GM21423 (cell line): ENCODE measurements at regions not wholly inside any gene's neighbourhood (a gene's known extent, or its start where the extent isn't known, plus 50 kb on each side); places are given as distances from the start of the nearest gene placed in this dataset.

ENCODE experiments used
- ATAC-seq: cut with Tn5 transposase; IDR thresholded peaks from one replicate; pipeline ENCODE4 v1.9.1; 2021; ENCODE audit warnings: mild to moderate bottlenecking, moderate library complexity; ENCODE audit not compliant: unreplicated experiment

DNA sequence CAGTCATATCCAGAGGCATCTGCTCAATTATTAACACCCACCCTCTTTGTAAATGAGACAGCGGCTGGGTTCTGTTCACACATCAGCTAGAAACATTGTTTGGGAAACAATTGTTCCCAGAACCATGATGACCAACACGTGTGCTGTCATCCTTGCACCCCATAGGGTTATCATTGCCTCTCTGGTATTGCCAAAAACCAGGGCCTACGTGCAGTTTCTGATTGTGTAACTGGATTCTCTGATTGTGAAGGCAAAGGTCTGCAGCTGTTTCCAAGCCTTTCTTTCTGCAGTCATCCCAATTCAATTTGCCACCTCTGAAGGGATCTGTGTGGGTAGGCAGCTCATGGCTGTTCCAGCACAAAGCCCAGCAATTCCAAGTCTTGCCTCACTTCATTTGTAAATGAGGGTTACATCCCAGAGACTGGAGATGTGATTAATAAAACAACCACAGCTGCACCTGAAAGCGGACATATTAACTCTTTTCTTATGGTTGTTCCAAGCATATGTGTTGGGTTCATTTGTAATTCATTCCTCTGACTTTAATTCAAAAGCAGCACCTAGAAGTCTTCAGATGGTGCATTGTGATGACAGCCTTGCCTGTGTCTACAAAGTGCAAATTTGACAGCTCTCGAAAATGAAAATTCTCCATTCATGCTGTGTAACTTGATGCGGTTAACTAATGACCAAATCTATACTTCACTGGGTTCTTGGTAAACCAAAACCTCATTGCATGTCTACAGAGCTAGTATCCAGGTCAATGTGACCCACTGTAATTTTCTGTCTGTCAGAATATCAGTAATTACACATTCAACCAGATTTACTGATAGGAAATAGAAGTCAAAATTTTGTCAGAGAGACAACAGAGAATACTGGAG, 66.6 kb downstream of the YIPF5 start:
- ATAC-seq: no peak

DNA sequence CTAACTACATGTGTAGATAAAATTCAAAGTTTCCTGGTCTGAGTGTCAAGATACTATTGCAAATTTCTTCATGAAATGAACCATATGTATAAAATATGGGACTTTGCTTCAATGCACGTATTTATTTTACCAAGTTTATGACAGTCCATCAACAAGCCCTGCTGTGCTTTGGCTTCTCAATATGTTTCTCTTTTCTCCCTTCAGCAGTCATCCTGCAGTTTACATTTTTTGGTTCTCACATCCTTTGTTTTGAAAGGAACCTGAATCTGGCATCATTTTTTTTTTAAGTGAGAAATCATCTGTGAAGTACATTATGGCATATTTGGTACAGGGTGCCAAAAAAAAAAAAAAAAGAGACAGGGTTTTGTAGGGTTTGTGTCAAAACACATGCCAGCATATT, 65.1 kb downstream of the YIPF5 start:
- ATAC-seq: no peak

DNA sequence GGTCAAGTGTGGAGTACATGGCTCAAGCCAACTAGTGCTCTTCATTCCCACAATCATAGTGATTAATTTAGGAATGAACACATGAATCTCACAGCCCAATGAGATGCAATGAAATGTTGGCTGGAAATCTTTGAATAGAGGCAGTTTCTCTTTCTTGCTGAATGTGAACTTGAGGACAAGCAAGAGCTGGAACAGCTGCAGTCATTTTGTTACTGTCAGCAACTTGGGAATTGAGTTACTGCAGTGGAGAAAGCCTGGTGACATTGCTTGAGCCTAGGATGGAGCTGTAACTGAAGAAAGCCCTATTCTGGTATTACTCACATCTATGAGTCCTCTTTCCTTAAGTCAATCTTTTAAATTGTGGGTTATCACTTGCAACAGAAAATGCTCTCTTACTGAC, 62.3 kb downstream of the YIPF5 start:
- ATAC-seq: no peak
